HG03175 (cell line): ENCODE measurements at regions not wholly inside any gene's neighbourhood (a gene's known extent, or its start where the extent isn't known, plus 50 kb on each side); places are given as distances from the start of the nearest gene placed in this dataset.
A peak's percentile ranks its signal among the peaks of the same experiment; 100 is the strongest.
"Not testable (repeated sequence)": the region's sequence is repeated elsewhere in the genome, so short reads cannot be mapped to it uniquely, and the experiment has no call there.

Source experiments
- ATAC-seq: cut with Tn5 transposase; IDR thresholded peaks from one replicate; pipeline ENCODE4 v1.9.1; 2021; ENCODE audit warnings: mild to moderate bottlenecking, moderate library complexity; ENCODE audit not compliant: unreplicated experiment

DNA sequence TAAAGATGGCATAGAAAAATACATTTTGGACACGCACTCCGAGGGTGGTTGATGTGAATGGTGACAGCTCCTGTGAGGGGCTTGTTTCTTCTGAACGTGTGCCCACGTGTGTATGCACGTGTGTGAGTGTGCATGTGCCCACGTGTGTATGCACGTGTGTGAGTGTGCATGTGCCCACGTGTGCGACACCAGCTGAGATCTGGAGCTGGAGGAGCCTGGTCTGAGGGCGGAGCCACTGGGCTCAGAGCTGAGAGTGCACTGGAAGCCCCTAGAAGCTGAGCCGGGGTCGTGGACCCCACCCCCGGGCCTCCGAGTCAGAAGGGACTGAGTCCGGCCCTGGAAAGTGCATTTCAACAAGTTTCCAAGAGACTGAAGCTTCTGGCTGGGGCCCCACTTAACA, 282.5 kb upstream of the IRX4 start:
- no peak for ATAC-seq

DNA sequence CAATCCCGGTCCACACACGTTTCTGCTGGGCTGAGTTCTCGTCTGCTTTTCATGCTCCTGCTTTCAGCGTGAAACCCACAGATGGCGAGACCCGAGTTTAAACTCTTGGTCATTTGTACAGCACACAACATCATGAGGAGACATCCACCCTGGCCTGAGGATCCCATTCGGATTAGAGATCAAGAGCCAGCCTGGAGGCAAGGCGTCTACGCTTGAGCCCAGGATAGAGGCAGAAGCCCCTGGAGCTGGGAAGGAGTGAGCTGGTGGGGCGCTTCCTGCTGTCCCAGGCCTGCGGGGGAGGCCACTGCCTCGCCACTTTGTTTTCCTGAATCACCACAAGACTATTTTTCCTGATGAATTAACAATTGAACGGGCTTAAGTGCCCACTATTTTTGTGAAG, 281.9 kb upstream of the IRX4 start:
- ATAC-seq: no peak

DNA sequence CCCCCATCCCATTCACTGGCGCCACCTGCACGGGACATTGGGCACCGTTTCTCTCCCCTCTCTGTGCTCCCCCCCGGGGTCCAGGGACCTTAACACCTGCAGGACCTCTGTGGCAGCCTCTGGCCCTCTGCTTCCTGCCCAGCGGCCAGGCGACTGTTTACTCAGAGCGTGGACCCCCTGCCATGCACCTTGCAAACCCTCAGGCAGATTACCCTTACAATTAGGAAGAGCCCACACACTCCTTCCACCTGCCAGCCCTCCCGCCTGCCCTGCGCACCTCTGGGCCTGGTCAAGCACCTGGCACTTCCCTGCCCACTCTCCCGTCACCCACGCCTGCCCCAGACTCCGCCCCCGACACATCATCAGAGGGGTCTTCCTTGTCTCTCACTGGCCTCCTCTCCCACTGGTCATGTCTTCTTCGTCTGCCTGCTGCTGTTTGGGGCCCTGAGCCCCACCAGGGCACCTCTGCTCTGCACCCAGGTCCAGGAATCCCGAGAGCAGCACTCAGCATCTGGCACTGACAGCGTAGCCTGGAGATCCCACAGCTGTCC, 281.3 kb upstream of the IRX4 start:
- no peak for ATAC-seq

DNA sequence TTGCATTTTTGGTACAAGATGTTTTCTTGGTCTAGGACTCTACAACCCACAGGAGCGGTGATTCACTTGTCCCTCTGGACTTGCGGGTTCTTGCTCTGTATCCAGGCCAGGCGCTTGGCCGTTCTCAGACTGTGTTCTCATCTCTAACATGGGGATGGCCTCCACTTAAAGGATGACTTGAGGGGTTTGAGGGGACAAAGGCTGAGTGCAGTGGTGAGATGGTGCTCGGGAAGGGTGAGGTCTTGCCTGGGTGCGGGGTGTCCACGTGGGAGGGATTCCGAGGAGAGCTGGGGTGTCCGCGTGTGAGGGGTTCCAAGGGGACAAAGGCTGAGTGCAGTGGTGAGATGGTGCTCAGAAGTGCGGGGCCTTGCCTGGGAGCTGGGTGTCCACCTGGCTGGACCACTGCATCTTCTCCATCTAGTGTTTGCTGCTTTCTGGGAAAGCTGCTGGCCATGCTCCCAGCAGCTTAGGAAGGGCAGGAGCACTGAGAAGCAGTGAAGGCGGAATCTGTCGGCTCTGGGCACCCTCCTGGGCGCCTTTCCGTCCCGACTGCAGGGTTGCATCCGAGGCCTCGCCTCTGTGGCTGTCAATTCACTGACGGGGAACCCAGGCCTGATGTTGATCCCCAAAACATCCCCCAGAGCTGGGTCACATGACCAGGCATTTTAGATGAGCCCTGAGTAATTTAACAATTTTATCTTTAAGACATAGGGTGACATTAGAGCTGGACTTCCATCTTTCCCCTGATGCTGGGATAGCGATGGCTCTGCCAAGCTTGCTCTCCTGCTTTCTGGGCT, 280.5 kb upstream of the IRX4 start:
- no peak for ATAC-seq

DNA sequence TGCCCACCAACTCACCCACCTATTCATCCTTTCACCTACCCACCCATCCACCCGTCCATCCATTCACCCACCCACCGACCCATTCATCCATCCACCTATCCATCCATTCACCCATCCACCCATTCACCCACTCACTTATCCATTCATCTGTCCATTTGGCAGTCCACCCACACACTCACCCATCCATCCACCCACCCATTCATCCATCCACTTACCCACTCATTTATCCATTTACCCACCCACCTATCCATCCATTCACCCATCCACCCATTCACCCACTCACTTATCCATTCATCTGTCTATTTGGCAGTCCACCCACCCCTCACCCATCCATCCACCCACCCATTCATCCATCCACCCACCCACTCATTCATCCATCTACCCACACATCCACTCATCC, 278.1 kb upstream of the IRX4 start:
- no peak for ATAC-seq

- no peak for ATAC-seq
Observed at GRCh38 chr5:2158767-2159166, 276.0 kb upstream of the IRX4 start.

- ATAC-seq: no peak
Observed at GRCh38 chr5:2158109-2158508, 275.4 kb upstream of the IRX4 start.

DNA sequence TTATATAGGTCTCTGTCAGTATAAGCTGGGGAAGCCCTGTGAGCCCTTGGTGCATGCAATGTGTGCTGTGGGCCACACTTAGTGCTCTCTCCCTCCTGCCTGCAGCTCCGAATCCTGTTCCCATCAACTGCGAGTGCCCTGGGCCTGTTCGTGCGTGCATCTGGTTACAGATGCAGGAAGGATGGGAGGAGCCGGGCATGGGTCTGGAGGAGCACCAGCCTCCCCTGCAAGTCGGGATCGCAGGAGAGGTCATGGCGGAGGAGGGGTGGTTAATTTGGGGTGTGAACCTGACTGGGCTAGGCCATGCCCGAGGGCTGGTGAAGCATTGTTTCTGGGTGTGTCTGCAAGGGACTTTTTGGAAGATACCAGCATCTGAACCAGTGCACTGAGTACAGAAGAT, 274.6 kb upstream of the IRX4 start:
- no peak for ATAC-seq

DNA sequence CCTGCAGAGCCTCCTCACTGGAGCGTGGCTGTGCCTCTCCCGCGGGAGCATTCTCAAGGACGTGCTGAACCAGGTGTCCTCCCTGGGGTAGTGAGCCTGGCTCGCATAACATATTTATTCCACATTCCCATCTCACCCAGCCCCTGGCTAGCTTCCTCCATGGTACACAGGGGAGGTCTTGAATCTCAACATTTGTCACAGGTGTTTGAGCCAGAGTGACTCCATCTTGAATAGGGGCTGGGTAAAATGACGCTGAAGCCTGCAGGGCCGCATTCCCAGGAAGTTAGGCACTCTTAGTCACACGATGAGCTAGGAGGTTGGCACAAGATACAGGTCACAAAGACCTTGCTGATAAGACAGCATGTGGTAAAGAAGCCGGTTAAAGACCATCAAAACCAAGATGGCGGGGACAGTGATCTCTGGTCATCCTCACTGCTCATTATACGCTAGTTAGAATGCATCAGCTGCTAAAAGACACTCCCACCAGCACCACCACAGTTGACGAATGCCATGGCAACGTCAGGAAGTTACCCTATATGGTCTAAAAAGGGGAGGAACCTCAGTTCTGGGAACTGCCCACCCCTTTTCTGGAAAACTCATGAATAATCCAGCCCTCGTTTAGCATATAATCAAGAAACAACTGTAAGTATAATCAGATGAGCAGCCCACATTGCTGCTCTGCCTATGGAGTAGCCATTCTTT, 273.8 kb upstream of the IRX4 start:
- no peak for ATAC-seq

DNA sequence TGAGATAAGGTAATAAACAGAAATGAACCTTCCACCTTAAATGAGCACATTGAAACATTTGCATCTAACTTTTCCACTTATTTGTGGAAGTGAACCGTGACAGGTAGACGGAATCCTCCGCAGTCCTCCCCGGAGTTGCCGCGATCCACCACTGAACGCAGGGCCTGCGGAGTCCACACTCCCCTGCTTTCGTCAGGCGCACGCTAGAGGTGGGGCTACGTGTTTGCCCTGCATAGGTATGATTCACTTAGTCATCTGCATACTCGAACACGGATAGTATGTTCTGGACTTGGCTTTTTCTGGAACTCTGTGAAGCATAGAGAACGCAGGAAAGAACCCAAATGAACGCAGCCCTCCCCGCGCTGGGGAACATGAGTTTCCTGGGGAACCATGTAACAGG, 272.8 kb upstream of the IRX4 start:
- ATAC-seq: no peak

GRCh38 chr5:2153802-2154201, 271.1 kb upstream of the IRX4 start:
- ATAC-seq: no peak

GRCh38 chr5:2153350-2153749, 270.6 kb upstream of the IRX4 start:
- ATAC-seq: no peak

DNA sequence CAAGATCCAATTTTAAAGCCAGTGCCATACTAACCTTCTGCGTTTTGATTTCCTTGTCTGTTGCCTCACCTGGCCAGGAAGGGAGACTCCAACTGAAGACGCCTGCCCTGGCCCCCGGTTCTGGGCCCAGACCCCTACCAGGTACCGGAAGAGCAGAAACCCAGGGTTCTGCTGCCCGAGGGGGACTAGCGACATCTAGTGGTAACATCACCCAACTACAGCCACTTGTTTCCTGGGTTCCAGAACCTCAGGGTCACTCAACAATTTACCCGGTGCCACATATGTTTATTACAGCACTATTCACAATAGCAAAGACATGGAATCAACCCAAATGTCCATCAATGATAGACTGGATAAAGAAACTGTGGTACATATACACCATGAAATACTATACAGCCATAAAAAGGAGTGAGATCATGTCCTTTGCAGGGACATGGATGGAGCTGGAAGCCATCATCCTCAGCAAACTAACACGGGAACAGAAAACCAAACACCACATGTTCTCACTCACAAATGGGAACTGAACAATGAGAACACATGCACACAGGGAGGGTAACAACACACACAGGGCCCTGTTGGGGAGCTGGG, 268.7 kb upstream of the IRX4 start:
- not testable (repeated sequence) for ATAC-seq

DNA sequence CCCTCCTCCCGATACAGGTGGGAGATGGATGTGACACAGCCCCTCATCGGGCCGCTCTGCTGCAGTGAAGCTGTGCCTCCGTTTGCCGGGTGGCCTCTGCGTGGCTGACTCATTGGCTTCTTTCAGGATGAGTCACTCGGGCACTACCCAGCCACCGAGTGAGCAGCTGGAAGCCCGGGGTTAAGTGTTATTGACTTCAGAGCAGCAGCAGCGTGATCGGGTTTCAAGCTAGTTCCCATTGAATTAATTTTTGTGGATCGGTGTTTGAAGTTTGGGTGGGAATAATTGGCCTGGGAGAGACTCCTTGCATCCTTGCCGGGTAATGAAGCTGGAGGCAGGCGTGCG, 266.4 kb upstream of the IRX4 start:
- ATAC-seq: peak; percentile 90

DNA sequence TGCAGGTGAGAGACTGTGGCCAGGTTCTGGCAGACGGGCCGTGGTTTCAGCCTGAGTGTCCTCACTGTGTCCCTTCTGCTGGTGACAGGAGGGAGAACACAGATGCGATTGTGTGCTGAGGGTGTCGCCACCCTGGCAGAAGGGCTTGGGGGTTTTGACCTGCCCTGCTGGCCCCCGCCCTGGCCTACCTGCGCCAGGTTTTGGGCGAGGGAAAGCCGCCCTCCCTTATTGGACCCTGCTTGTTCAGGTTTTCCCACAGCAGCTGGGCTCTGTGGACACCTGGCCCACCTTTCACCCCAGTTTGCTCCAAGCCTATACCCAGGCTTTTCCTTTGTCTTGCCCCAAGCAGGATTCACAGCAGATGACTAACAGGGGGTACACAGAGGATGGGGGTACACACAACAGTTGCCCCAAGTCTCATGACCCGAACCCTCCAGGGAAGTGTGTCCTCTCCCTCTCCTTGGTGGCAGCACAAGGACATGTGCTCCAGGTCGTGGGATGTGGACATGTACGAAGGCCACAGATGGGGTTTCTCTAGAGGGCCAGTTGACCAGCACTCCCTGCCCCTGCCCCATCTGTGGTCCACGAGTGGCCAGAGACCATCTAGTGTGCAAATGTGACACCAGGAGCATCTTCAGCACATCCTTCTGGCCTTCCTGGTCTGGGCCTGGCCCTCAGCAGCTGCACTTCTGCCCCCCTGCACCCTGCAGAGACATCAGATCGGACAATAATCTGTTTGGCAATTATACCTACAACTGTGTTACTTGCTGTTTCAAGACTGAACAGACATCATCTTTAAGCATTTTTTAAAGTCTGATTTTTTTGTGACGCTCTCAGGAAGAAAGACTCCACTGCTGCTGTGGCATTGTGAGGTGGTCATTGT, 265.8 kb upstream of the IRX4 start:
- peak; percentile 29 for ATAC-seq

- ATAC-seq: no peak
Observed at GRCh38 chr5:2147504-2148311, 265.0 kb upstream of the IRX4 start.

- ATAC-seq: no peak
Observed at GRCh38 chr5:2143646-2144353, 261.1 kb upstream of the IRX4 start.

DNA sequence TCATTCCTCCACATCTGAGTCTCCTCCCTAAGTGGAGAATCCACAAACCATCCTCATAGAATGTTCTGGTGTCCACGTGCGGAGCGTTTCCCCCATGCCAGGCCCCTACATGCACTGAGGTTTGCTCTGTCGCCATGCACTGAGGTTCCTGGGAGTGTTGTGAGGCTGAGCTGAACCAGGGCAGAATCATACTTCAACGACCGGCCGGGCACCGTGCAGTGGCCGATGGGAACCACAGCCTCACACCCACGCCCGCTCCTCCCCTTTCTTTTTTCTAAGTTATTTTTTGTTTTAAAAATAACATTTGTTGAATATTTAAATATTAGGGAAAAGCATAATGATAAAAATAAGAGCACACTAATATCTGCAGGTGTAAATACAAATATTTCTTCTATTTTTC, 260.4 kb upstream of the IRX4 start:
- no peak for ATAC-seq

DNA sequence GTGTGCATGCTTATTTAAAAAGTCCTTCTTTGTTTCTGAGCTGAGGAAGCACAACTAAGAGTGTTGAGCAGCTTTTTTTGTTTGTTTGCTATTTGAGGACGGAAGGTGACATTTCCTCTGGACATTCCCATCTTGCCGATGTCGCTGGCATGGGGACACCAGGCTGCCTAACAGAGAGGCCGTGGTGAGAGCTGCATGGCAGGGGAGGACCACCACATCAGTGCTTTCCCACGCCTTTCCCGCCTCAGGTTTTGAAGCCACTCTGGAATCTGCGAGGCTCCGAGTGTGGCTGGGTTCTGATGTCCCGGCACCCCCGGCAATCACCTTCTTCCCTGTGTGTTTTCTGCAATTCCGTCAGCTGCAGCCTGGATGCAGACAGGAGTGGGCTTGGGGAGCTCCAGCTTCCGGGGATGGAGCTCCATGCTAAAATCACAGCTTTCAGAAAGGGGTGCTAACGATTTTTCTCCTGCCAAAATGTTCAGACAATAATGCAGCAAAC, 259.8 kb upstream of the IRX4 start:
- ATAC-seq: no peak
